ENCODE measurements at regions not wholly inside any gene's neighbourhood (a gene's known extent, or its start where the extent isn't known, plus 50 kb on each side); places are given as distances from the start of the nearest gene placed in this dataset.

GRCh38 chr13:39866722-39867121 lies 211.3 kb downstream of the COG6 start:
- TF ChIP-seq REST (IDR thresholded peaks at IDR 0.05; ENCODE audit: insufficient read depth in 1 of 2, low read depth in 2 of 2, low read length in 2 of 2) (no peak), POLR2AphosphoS5 (IDR thresholded peaks at IDR 0.05; ENCODE audit: low read depth, low read length) (no peak), TAF1 (IDR thresholded peaks at IDR 0.05; ENCODE audit: borderline replicate concordance, insufficient read depth, low read length) (no peak), SIN3A (IDR thresholded peaks at IDR 0.05; ENCODE audit: borderline replicate concordance, insufficient read depth, low read length) (no peak), FOXP2 (optimal IDR thresholded peaks at IDR 0.05; ENCODE audit: borderline replicate concordance, extremely low read depth, extremely low read length, insufficient read depth) (no peak)

Measured in PFSK-1 (cell line).